Stomach (tissue), 8 donors: ENCODE measurements at regions not wholly inside any gene's neighbourhood (a gene's known extent, or its start where the extent isn't known, plus 50 kb on each side); places are given as distances from the start of the nearest gene placed in this dataset.

ENCODE experiments used
- DNase-seq, 2 donors: peaks; one replicate each; pipeline versions ENCODE4 v3.0.0 to v3.0.0-alpha.2; 2013 to 2019
- H3K27ac ChIP-seq, 5 donors: fragments of 200-600 bp in 4 of 5; sonication (generic) in 4 of 5; one replicate each; pipeline ENCODE4 v1.5.1; 2013 to 2019; ENCODE audit warnings: mild to moderate bottlenecking in 1 of 5, moderate library complexity in 1 of 5
- H3K27me3 ChIP-seq, 3 donors: fragments of 200-600 bp; sonication (generic); one replicate each; pipeline ENCODE4 v1.5.1; 2017 to 2019; ENCODE audit warnings: mixed run types in 1 of 3
- H3K36me3 ChIP-seq, 4 donors: fragments of 200-600 bp; sonication (generic); 1 replicate in 3 of 4; 2 replicates in 1 of 4; pipeline ENCODE4 v1.5.1; 2016 to 2019
- H3K4me1 ChIP-seq, 4 donors: fragments of 200-600 bp; sonication (generic); one replicate each; pipeline ENCODE4 v1.5.1; 2016 to 2019
- H3K4me3 ChIP-seq, 4 donors: fragments of 200-600 bp; sonication (generic) in 3 of 4; one replicate each; pipeline ENCODE4 v1.5.1; 2016 to 2019; ENCODE audit warnings: mild to moderate bottlenecking in 1 of 4
- H3K9me3 ChIP-seq, 4 donors: fragments of 200-600 bp; sonication (generic); one replicate each; pipeline ENCODE4 v1.5.1; 2016 to 2019
- EP300 ChIP-seq: sonication (generic); formaldehyde crosslinking; IDR thresholded peaks from one replicate; pipeline ENCODE4 v1.6.1; 2017; ENCODE audit warnings: antibody characterized with exemption
- POLR2A ChIP-seq, 4 donors: fragments of 450-650 bp; IDR thresholded peaks; one replicate each; pipeline ENCODE4 v1.6.1; 2016; ENCODE audit warnings: antibody characterized with exemption in 4 of 4, control low read depth in 2 of 4, mild to moderate bottlenecking in 1 of 4, moderate library complexity in 1 of 4
- POLR2AphosphoS5 ChIP-seq, 3 donors: sonication (generic); formaldehyde crosslinking; IDR thresholded peaks; one replicate each; pipeline ENCODE4 v1.6.1; 2016; ENCODE audit warnings: antibody characterized with exemption in 3 of 3
- WGBS, 5 donors: extraction: QIAGEN DNeasy Blood & Tissue Kit in 3 of 5; methylation state at CpG; one replicate each; pipeline versions ENCODE4 v1.1.5 to v1.1.7; 2013 to 2018; 5-methylcytosine and 5-hydroxymethylcytosine counted together
- intact Hi-C: fragments of 100-400 bp; cut with DNase I; formaldehyde crosslinking; loops from one replicate; pipeline ENCODE4 v1.15.1; 2023; ENCODE audit warnings: low total_unique reads
- TF ChIP-seq, protein P1 (sequence below), 7 experiments: fragments of 450-650 bp in 4 of 7; fragments of 200-600 bp in 3 of 7; sonication (generic) in 3 of 7; IDR thresholded peaks; one replicate each; pipeline ENCODE4 v1.5.1; 2016 to 2019; ENCODE audit warnings: antibody characterized with exemption in 7 of 7, control low read depth in 2 of 7, mild to moderate bottlenecking in 1 of 7
- donor health status: healthy with polysubstance abuse.
- donor health status: Bipolar disorder and iron deficiency.
- donor health status: healthy.

DNA sequence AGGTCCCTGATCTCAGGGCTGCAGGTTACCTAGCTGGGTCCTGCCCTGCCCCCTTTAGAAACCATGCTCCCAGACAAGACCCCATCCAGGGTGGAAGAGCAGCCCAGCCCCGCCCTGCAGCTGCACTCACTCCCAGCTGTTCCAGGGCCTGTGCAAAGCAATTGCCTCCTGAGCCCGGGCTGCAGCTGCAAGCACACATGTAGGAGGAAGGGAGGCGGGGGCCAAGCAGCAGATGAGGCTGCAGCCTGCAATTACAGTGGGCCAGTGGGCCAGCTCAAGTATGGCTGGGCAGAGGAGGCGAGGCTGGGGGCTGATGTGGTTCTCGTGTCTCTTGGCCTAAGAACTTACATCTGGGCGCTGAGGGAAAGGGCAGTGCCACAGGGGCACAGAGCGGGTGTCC is 65.4 kb upstream of the TUBA3E start:
- TF ChIP-seq EP300 (no peak), POLR2AphosphoS5 (IDR thresholded peaks at IDR 0.05) (no peak), POLR2A (IDR thresholded peaks at IDR 0.05) (no peak)
- TF ChIP-seq, protein P1, sequence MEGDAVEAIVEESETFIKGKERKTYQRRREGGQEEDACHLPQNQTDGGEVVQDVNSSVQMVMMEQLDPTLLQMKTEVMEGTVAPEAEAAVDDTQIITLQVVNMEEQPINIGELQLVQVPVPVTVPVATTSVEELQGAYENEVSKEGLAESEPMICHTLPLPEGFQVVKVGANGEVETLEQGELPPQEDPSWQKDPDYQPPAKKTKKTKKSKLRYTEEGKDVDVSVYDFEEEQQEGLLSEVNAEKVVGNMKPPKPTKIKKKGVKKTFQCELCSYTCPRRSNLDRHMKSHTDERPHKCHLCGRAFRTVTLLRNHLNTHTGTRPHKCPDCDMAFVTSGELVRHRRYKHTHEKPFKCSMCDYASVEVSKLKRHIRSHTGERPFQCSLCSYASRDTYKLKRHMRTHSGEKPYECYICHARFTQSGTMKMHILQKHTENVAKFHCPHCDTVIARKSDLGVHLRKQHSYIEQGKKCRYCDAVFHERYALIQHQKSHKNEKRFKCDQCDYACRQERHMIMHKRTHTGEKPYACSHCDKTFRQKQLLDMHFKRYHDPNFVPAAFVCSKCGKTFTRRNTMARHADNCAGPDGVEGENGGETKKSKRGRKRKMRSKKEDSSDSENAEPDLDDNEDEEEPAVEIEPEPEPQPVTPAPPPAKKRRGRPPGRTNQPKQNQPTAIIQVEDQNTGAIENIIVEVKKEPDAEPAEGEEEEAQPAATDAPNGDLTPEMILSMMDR (IDR thresholded peaks at IDR 0.05): no peak
- H3K27ac ChIP-seq: no peak overlapping the region
- DNase-seq: no peak
- no peak overlapping the region for H3K4me3 ChIP-seq
- no peaks in the 10 kb centered on the region for H3K36me3 ChIP-seq
- H3K4me1 ChIP-seq: no peaks in the 10 kb centered on the region
- peaks cover 0 to 40% (median 10%) of the 10 kb centered on the region in 3 donors for H3K27me3 ChIP-seq
- H3K9me3 ChIP-seq: no peaks in the 10 kb centered on the region
- intact Hi-C loops: no loop called here
- WGBS, 5 donors: 68 to 89% (median 72%) methylated on average over 6 to 7 of the region's 7 CpGs

DNA sequence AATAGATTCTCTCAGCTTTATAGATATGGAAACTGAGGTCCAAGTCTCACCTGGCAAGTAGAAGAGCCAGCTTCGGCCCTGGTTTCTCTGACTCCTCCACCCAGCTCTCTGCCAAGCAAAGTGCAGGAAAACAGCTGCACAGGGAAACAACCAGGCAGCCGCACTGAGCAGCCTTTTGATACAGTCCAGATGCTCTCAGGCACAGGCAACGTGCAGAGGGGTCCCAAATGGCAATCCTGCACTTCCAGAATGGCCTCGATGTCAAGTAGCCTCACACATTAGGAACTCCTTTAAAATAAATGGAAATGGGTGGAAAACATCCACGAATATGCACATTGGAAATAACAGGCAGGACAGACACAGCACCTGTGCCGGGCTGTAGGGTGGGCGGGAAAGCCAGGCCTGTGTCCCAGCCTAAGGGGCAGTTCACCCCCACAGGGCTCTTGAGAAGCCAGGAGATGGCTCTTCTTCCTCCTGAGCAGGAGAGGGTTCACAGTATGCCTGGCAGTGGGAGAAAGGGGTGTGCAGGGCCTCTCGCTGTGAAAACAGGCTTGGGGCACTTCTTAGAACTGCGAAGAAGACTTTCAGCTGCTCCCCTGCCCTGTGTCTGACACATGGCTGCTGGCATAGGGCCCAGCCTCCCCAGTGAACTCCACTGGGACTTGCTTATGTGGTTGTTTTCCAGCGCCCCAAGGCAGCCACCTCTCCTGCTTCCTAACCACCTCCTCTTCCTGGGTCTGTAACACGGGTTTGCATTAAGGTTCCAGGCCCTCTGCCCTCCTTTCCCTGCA is 63.9 kb upstream of the TUBA3E start:
- peak in 1 of 2 donors; percentile 40 for DNase-seq
- Histone ChIP-seq H3K4me3 (no peak overlapping the region), H3K36me3 (no peaks in the 10 kb centered on the region), H3K4me1 (no peaks in the 10 kb centered on the region), H3K27ac (no peak overlapping the region), H3K27me3 (peaks cover 0 to 39% (median 10%) of the 10 kb centered on the region in 3 donors), H3K9me3 (no peaks in the 10 kb centered on the region)
- intact Hi-C loops: no loop called here
- TF ChIP-seq POLR2A (IDR thresholded peaks at IDR 0.05): no peak
- WGBS, 5 donors: 53 to 66% (median 59%) methylated on average over 10 to 11 of the region's 11 CpGs

DNA sequence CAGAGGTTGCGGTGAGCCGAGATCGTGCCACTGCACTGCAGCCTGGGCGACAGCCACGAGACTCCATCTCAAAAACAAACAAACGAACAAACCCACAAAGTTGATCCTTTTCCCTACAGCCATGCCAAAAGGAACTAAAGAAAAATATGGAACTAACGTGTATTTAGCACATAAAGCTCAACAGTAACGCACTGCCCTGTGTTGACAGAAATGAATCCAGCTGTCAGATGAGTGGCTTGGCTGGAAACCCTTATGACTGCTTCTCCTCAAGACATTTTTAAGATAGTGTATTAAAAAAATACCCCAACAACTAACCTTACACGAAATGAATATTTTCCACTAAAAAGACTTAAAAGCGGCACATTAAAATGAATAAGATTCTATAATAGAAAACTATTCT is 62.9 kb upstream of the TUBA3E start:
- H3K27me3 ChIP-seq: peaks cover 0 to 35% (median 10%) of the 10 kb centered on the region in 3 donors
- no peaks in the 10 kb centered on the region for H3K36me3 ChIP-seq
- no peak for DNase-seq
- 71 to 73% (median 72%) methylated on average over 10 of the region's 10 CpGs for whole genome bisulfite sequencing, 5 donors
- H3K27ac ChIP-seq: no peak overlapping the region
- TF ChIP-seq, protein P1 (IDR thresholded peaks at IDR 0.05): no peak
- TF ChIP-seq POLR2AphosphoS5 (IDR thresholded peaks at IDR 0.05): no peak
- no peak for TF ChIP-seq EP300
- TF ChIP-seq POLR2A (IDR thresholded peaks at IDR 0.05): no peak
- no peaks in the 10 kb centered on the region for H3K9me3 ChIP-seq
- intact Hi-C loops: no loop called here
- H3K4me1 ChIP-seq: no peaks in the 10 kb centered on the region
- no peak overlapping the region for H3K4me3 ChIP-seq

DNA sequence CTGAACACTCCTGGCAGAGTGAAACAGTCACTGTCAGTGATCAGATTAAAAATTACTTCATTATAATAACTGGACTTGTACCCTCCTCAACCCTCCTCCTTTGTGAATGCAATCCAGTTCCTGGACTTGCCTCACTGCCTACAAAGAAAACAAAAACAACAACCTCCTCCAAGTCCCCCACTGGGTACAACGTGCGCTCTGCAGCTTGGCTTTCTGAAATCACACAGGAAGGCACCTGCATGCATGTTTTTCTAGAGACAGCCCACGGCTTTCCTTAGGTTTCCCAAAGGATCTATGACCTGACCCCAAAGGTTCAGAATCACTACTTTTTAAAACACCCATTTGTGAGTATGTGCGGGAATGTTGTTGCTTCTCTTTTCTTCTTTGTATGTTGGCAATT is 61.4 kb upstream of the TUBA3E start:
- TF ChIP-seq EP300 (no peak), POLR2AphosphoS5 (IDR thresholded peaks at IDR 0.05) (no peak), POLR2A (IDR thresholded peaks at IDR 0.05) (no peak)
- TF ChIP-seq, protein P1 (IDR thresholded peaks at IDR 0.05): no peak
- Histone ChIP-seq H3K4me3 (no peak overlapping the region), H3K9me3 (no peaks in the 10 kb centered on the region), H3K4me1 (no peaks in the 10 kb centered on the region), H3K27me3 (peaks cover 0 to 35% (median 10%) of the 10 kb centered on the region in 3 donors), H3K27ac (no peak overlapping the region), H3K36me3 (no peaks in the 10 kb centered on the region)
- intact Hi-C loops: no loop called here
- no peak for DNase-seq
- 49 to 53% (median 52%) methylated on average over 4 of the region's 4 CpGs for WGBS, 5 donors

DNA sequence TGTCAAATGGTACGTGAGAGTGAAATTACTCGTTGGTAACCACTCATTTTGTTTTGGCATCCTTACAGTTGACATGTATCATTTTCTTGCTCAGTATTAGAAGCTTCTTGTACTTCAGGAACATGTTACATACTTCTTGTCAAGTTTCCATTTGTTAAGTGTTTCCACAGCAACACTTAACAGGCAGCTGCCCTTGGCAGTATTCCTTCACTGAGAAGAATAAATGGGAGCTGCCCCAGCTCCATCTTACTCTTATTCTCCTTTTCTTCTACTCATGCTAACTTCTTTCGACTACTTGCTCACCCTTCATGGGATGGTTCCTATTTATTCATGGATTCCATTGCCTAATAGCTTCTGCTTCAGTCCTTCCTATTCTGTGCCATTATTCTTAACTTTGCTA is 60.1 kb upstream of the TUBA3E start:
- intact Hi-C loops: no loop called here
- H3K27ac ChIP-seq: no peak overlapping the region

More for the DNA sequence above, 60.1 kb upstream of the TUBA3E start:
- WGBS, 5 donors: 55 to 71% (median 65%) methylated on average over 3 of the region's 3 CpGs
- H3K4me3 ChIP-seq: no peak overlapping the region
- TF ChIP-seq POLR2AphosphoS5 (IDR thresholded peaks at IDR 0.05) (no peak), POLR2A (IDR thresholded peaks at IDR 0.05) (no peak), EP300 (no peak)
- TF ChIP-seq, protein P1 (IDR thresholded peaks at IDR 0.05): no peak
- peaks cover 0 to 43% (median 13%) of the 10 kb centered on the region in 3 donors for H3K27me3 ChIP-seq
- no peaks in the 10 kb centered on the region for H3K9me3 ChIP-seq
- no peaks in the 10 kb centered on the region for H3K36me3 ChIP-seq
- peaks cover 0 to 2% (median 0%) of the 10 kb centered on the region in 4 donors for H3K4me1 ChIP-seq
- no peak for DNase-seq
